Heart right ventricle (tissue), 16 donors: ENCODE measurements at regions not wholly inside any gene's neighbourhood (a gene's known extent, or its start where the extent isn't known, plus 50 kb on each side); places are given as distances from the start of the nearest gene placed in this dataset.
A peak's percentile ranks its signal among the peaks of the same experiment; 100 is the strongest.

Experiments used
- ATAC-seq, 8 donors: fragments of 200-7000 bp; cut with Tn5 transposase; one replicate each; pipeline ENCODE4 v1.9.1; 2020; ENCODE audit warnings: mild to moderate bottlenecking in 8 of 8, moderate library complexity in 8 of 8, moderate number of reproducible peaks in 1 of 8
- DNase-seq, 2 donors: peaks; one replicate each; pipeline ENCODE4 v3.0.0-alpha.2; 2020
- H3K27ac ChIP-seq, 10 donors: fragments of 200-600 bp; sonication (generic) in 2 of 10; one replicate each; pipeline versions ENCODE4 v1.5.0 to v1.8.0; 2020 to 2022; ENCODE audit warnings: mild to moderate bottlenecking in 3 of 10
- H3K27me3 ChIP-seq, 7 donors: fragments of 200-600 bp; one replicate each; pipeline ENCODE4 v1.8.0; 2021 to 2022; ENCODE audit warnings: mild to moderate bottlenecking in 2 of 7
- H3K36me3 ChIP-seq, 9 donors: fragments of 200-600 bp; sonication (generic) in 1 of 9; one replicate each; pipeline versions ENCODE4 v1.5.0 to v1.8.0; 2020 to 2022; ENCODE audit warnings: mild to moderate bottlenecking in 2 of 9
- H3K4me1 ChIP-seq, 9 donors: fragments of 200-600 bp; sonication (generic) in 1 of 9; one replicate each; pipeline versions ENCODE4 v1.5.0 to v1.8.0; 2020 to 2022; ENCODE audit warnings: mild to moderate bottlenecking in 4 of 9
- H3K4me3 ChIP-seq, 10 donors: fragments of 200-600 bp; sonication (generic) in 2 of 10; one replicate each; pipeline versions ENCODE4 v1.5.0 to v1.8.0; 2020 to 2022; ENCODE audit warnings: mild to moderate bottlenecking in 7 of 10, moderate library complexity in 2 of 10
- H3K9me3 ChIP-seq, 11 donors: fragments of 200-600 bp in 10 of 11; sonication (generic) in 2 of 11; one replicate each; pipeline versions ENCODE4 v1.5.0 to v1.8.0; 2013 to 2022; ENCODE audit warnings: mild to moderate bottlenecking in 2 of 11, control low read depth in 1 of 11, moderate library complexity in 1 of 11
- WGBS, 2 donors: extraction: QIAGEN DNeasy Blood & Tissue Kit; methylation state at CpG; one replicate each; pipeline ENCODE4 v1.1.7; 2013; ENCODE audit warnings: inconsistent platforms in 1 of 2; 5-methylcytosine and 5-hydroxymethylcytosine counted together
- intact Hi-C, 10 donors: fragments of 100-400 bp; cut with DNase I; formaldehyde crosslinking; loops; one replicate each; pipeline versions ENCODE4 v1.11.1 to v1.14.2; 2022
- TF ChIP-seq, protein P1 (sequence below), 9 donors: fragments of 200-600 bp; sonication (generic) in 2 of 9; IDR thresholded peaks; one replicate each; pipeline versions ENCODE4 v1.5.0 to v1.8.0; 2021 to 2022; ENCODE audit warnings: antibody characterized with exemption in 9 of 9, mild to moderate bottlenecking in 5 of 9, moderate library complexity in 1 of 9
- donor health status: Arrhythmogenic right ventricular cardiomyopathy.
- donor health status: ischemic (EF 13 %, LVEDD 7.1; RV severe dilation, severe dysfunction).
- donor health status: healthy with polysubstance abuse.
- donor health status: DM: no; HTN: yes; CAD: no.
- donor health status: DM: no; HTN: no; CAD: no.
- donor health status: ischemic (EF 25% LVEDD 6.9; RV normal size, moderate dysfunction).
- donor health status: ischemic (EF 25% LVEDD 5.7; RV mildly dilated, moderate dysfunction).
- donor health status: healthy.
- donor health status: DM: yes; HTN: yes; CAD: no.
- donor health status: Ischemic cardiomyopathy.
- donor health status: ischemic (EF 35%, LVEDD 5.7; RV mildly dilated, moderate dysfunction).
- donor health status: nonischemic (EF 11% LVEDD 7.7; RV severe dilation, severe dysfunction).
- donor health status: DM: yes; HTN: yes; CAD: no.
- donor health status: PGD.
- donor health status: ischemic (EF 29% LVEDD 5.4; RV normal size, mild dysfunction).
- donor health status: nonischemic (EF 23%, LVEDD 6.1; RV moderate dilation, normal function).

DNA sequence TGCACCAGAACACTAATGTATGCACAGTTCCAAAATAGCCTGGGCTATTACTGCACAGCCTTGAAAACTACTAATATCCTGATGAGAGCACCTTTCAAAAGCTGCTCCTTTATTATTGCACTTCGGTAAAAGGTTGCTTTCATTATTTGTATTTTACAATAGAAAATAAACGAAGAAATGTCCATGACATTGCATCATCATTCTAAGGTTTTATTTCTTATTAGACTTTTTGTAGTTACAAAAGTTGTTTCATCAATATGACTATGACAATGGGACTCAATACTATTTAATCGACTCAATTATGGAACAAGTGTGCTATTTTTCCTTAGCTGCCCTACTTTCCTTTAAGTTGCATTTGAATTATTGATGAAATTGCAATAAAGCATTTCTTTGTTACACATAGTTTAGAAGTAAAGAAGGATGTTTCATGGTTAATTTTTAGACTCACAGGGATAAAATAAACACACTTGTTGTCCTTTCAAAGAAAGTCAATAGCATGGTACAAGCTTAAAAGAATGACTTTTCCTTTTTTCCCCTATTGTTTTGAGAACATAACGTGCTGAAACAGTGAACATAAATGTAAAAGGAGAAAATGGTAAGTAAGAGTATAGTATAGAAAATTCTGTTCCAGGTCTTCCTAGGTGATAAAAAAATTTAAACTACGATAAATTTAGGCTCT is 407.6 kb downstream of the BCAT1 start:
- ATAC-seq = no peak
- peaks cover 0 to 4% (median 0%) of the 10 kb centered on the region in 11 donors for H3K9me3 ChIP-seq
- TF ChIP-seq, protein P1, sequence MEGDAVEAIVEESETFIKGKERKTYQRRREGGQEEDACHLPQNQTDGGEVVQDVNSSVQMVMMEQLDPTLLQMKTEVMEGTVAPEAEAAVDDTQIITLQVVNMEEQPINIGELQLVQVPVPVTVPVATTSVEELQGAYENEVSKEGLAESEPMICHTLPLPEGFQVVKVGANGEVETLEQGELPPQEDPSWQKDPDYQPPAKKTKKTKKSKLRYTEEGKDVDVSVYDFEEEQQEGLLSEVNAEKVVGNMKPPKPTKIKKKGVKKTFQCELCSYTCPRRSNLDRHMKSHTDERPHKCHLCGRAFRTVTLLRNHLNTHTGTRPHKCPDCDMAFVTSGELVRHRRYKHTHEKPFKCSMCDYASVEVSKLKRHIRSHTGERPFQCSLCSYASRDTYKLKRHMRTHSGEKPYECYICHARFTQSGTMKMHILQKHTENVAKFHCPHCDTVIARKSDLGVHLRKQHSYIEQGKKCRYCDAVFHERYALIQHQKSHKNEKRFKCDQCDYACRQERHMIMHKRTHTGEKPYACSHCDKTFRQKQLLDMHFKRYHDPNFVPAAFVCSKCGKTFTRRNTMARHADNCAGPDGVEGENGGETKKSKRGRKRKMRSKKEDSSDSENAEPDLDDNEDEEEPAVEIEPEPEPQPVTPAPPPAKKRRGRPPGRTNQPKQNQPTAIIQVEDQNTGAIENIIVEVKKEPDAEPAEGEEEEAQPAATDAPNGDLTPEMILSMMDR (IDR thresholded peaks at IDR 0.05) = no peak
- no peaks in the 10 kb centered on the region for H3K36me3 ChIP-seq
- no peak for DNase-seq
- H3K27me3 ChIP-seq = no peaks in the 10 kb centered on the region
- no peak overlapping the region for H3K27ac ChIP-seq
- WGBS, 2 donors = 75 to 87% methylated on average over 5 of the region's 5 CpGs
- H3K4me1 ChIP-seq = peaks cover 0 to 6% (median under 1%) of the 10 kb centered on the region in 9 donors
- H3K4me3 ChIP-seq = no peak overlapping the region
- intact Hi-C loops = no loop called here

GRCh38 chr12:24539646-24540045 is 409.3 kb downstream of the BCAT1 start:
- no peak for DNase-seq
- no peak overlapping the region for H3K4me3 ChIP-seq
- WGBS, 2 donors = 89 to 90% methylated on average over 3 of the region's 3 CpGs
- intact Hi-C loops = loop anchor here in 1 of 10 donors (10.0 kb wide), 1 partner anchor 55 kb away; no protein-coding TSS in a partner anchor
- H3K9me3 ChIP-seq = no peaks in the 10 kb centered on the region
- H3K4me1 ChIP-seq = peaks cover 0 to 16% (median 3%) of the 10 kb centered on the region in 9 donors
- H3K27ac ChIP-seq = no peak overlapping the region
- ATAC-seq = no peak
- TF ChIP-seq, protein P1 (IDR thresholded peaks at IDR 0.05) = no peak
- H3K36me3 ChIP-seq = no peaks in the 10 kb centered on the region
- no peaks in the 10 kb centered on the region for H3K27me3 ChIP-seq

DNA sequence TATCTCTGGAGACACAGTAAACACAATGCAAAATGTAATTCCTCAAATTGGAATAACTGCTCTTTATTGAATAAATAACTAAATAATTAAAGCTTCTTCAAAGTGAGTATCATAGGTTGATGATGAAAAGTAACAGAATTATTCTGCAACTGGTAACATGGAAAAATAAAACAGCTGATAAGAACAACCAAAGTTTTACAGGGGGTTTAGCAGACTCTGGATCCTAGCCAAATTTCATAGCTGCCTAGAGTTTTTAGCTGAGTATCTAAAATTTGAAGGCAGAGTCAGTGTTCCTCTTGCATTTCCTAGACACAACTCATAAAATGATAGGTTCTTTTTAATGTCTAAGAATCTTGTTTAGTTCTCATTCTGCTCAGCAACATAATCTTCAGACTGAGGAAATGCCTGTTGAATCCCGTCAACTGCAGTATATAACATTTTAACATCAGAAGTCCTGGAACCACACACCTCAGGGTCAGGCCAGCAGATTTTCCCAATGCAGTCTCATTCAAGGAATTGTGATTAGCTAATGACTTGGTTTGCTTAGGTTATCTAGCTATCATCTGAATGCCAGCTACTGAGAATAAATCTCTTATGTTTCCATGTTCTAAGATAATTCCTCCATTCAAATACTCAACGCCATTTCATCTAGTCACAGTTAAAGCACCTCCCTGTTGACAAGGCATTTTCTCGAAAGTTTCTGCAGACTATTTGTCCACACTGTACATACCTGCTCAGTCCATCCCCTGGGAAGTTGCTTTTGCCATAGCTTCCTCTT is 411.6 kb downstream of the BCAT1 start:
- no peak for ATAC-seq
- DNase-seq = no peak

More for the DNA sequence above, 411.6 kb downstream of the BCAT1 start:
- peaks cover 0 to 22% (median 3%) of the 10 kb centered on the region in 9 donors for H3K4me1 ChIP-seq
- peak overlapping the region in 2 of 10 donors; percentile 12 to 17 for H3K27ac ChIP-seq
- TF ChIP-seq, protein P1 (IDR thresholded peaks at IDR 0.05) = no peak
- H3K9me3 ChIP-seq = no peaks in the 10 kb centered on the region
- H3K36me3 ChIP-seq = no peaks in the 10 kb centered on the region
- H3K4me3 ChIP-seq = no peak overlapping the region
- WGBS, 2 donors = 43 to 58% methylated on average over 3 of the region's 3 CpGs
- H3K27me3 ChIP-seq = no peaks in the 10 kb centered on the region
- intact Hi-C loops = loop anchor here in 1 of 10 donors (10.0 kb wide), 1 partner anchor 52 kb away; no protein-coding TSS in a partner anchor
